GM19328 (cell line): ENCODE measurements at regions not wholly inside any gene's neighbourhood (a gene's known extent, or its start where the extent isn't known, plus 50 kb on each side); places are given as distances from the start of the nearest gene placed in this dataset.

Source experiments
- ATAC-seq: cut with Tn5 transposase; IDR thresholded peaks from one replicate; pipeline ENCODE4 v1.9.1; 2021; ENCODE audit warnings: mild to moderate bottlenecking, moderate library complexity; ENCODE audit not compliant: unreplicated experiment

- no peak for ATAC-seq
These were observed 213.7 kb upstream of the NR4A3 start for GRCh38 chr9:99607842-99608448.

GRCh38 chr9:99614341-99614740, 207.3 kb upstream of the NR4A3 start:
- no peak for ATAC-seq

GRCh38 chr9:99621040-99621439, 200.6 kb upstream of the NR4A3 start:
- no peak for ATAC-seq

GRCh38 chr9:99622679-99623078, 199.0 kb upstream of the NR4A3 start:
- ATAC-seq = no peak

DNA sequence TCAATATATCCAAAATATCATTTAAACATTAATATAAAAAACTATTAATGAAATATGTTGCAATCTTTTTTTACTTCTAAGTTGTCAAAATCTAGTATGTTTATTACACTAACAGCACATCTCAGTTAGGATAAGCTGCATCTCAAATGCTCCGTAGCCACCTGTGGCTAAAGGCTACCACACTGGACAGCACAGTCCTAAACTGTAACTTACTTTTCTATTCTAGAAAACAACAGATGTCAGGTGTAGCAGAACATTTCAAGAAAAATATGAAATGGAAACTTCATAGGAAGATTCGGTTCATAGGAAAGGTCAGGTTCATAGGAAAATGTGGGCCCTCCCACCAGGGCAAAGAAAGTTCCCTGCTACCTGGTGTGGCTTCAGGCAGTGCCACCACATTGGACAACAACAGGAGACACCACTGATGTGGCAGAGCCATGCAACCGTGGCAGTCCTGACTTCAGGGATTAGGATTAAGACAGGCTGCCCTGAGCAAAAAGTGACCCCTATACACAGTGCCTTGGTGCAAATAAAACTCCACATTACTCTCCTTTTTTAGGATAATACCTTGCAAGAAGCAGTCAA, 197.8 kb upstream of the NR4A3 start:
- ATAC-seq = no peak

GRCh38 chr9:99624499-99625233, 197.0 kb upstream of the NR4A3 start:
- no peak for ATAC-seq

DNA sequence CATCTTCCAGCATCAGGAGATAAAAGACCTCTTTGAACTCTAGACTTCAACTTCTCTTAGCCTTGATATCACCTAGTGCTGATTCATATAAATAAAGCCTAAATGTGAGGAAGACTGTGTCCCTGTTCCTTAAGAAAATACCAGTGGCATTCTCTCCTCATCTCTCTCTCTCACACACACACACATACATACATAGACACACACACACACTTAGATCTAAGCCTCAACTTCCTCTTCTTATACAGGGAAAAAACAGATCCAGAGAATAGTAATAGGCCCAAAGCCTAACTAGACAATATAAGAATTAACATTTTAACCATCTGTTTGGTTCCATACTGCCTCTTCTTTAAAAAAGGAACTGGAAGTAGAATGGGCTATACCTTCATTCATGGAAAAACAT, 195.3 kb upstream of the NR4A3 start:
- ATAC-seq = no peak

GRCh38 chr9:99628285-99628684, 193.4 kb upstream of the NR4A3 start:
- ATAC-seq = no peak

- no peak for ATAC-seq
These were observed 192.7 kb upstream of the NR4A3 start for GRCh38 chr9:99628849-99629620.

- ATAC-seq = no peak
These were observed 189.2 kb upstream of the NR4A3 start for GRCh38 chr9:99632349-99633038.

- ATAC-seq = no peak
These were observed 188.4 kb upstream of the NR4A3 start for GRCh38 chr9:99633265-99633664.

- no peak for ATAC-seq
These were observed 187.5 kb upstream of the NR4A3 start for GRCh38 chr9:99634186-99634585.

DNA sequence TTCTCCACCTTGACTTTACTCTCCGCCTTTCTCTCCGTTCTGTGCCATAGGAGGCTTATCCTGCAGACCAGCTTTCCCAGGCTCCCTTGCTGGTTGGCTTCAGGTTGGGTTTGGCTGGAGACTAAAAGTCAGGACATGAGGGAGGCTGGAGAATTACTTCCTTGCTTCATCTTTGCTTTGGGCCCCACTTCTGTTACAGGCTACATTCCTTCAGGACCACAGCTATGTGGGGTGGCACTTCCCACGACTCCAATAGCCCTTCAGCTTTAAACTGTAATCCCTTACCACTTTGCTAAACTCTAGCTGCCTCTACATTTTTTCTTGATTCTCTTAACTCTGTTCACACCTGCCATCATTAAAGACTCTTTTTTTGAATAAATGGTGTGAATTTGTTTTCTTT, 186.7 kb upstream of the NR4A3 start:
- ATAC-seq = no peak

- no peak for ATAC-seq
These were observed 184.0 kb upstream of the NR4A3 start for GRCh38 chr9:99637641-99638040.

DNA sequence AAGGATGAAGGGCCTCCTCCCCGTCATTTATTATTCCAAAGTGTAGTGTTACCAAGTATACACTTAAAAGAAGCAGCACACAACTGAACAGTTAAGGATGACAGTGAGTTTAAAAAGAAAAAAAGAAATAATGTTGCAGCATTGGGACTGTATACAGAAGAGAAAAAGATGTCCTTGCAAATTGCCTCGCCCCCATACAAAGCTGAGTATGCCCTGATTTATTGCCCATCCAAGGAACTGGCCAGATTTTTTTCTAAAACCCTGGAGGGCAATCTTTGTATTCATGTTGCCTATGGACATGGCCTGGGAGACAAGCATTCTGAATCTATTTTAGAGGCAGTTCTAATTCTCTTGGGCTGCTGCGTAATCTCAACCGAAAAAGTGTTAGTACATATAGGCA, 182.7 kb upstream of the NR4A3 start:
- ATAC-seq = no peak

DNA sequence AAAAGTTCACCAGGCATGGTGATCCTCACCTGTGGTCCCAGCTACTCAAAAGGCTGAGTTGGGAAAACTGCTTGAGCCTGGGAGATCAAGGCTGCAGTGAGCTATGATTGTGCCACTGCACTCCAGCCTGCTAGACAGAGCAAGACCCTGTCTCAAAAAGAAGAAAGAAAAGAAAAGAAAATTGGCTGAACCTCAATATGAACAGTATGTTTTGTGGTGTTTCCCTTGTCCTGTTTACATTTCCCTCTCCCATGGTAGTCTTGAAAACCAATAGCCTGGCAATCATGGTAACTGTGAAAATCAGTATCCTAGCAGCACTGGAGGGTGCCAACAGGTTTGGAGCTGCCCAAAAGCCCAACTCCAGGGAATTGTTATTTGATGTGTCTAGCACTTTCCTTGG, 174.1 kb upstream of the NR4A3 start:
- no peak for ATAC-seq

- no peak for ATAC-seq
These were observed 171.4 kb upstream of the NR4A3 start for GRCh38 chr9:99650187-99650874.

DNA sequence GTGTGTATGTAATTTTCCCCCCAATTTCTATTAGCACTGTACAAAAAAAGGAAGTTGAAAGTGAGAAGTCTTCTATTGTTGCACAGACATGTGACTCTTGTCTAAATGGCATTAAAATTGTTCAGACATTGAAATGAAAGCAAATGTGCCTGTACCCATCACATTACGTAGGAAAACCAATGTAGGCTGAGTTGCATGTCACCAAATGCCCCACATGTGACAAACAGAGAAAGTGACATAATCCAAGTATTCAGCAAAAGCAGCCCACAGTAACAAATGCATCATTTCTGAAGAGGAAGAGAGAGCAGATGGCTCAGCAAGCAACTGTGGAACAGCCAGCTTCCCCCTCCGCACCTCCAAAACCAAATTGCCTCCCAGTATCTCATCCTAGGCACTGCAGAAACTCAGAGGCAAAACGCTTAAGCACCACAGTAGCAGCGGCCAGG, 161.5 kb upstream of the NR4A3 start:
- peak; percentile 85 for ATAC-seq

DNA sequence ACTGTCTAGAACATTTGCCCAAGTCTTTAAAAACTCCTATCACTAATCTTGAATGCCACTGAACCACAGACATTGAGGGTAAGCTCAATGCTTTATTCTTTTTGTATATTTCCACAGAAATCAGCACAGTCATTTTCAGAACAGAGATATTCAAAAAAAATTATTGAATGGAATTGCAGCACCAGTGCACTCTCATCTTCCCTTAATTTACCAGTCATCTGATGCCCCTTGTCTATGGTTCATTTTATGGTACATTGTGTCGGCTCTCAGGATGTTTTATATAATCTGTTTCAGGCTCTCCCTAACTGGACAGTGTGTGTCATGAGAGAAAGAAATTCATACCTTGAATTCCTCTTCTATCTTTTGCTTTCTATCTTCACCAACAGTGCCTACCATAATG, 158.4 kb upstream of the NR4A3 start:
- no peak for ATAC-seq

GRCh38 chr9:99663856-99664255, 157.8 kb upstream of the NR4A3 start:
- ATAC-seq = no peak
